WTC11 (cell line): ENCODE measurements at regions not wholly inside any gene's neighbourhood (a gene's known extent, or its start where the extent isn't known, plus 50 kb on each side); places are given as distances from the start of the nearest gene placed in this dataset.

ENCODE experiments used
- ATAC-seq: fragments of 200-7000 bp; cut with Tn5 transposase; 2 replicates; pipeline ENCODE4 v1.10.0; 2021; ENCODE audit warnings: mild to moderate bottlenecking, moderate library complexity
- CTCF ChIA-PET: fragments of 300-600 bp; sonication (Branson Sonifier 250); formaldehyde crosslinking; loops from one replicate; lab custom pipeline; 2021; ENCODE audit warnings: antibody characterized with exemption; lab: Charles Lee
- POLR2A ChIA-PET: fragments of 350-600 bp; sonication (Branson Sonifier 250); formaldehyde crosslinking; loops from one replicate; lab custom pipeline; 2021; ENCODE audit warnings: antibody characterized with exemption; lab: Charles Lee
- DNase-seq: peaks from one replicate; pipeline ENCODE4 v3.0.0; 2021; ENCODE audit warnings: low spot score
- H3K27ac Mint-ChIP-seq: 2 replicates; pipeline ENCODE4 v1.8.0; 2021; ENCODE audit warnings: mixed read lengths
- H3K27me3 Mint-ChIP-seq: 2 replicates; pipeline ENCODE4 v1.8.0; 2021; ENCODE audit warnings: low read depth, mild to moderate bottlenecking, moderate library complexity, mixed read lengths
- H3K36me3 Mint-ChIP-seq: 2 replicates; pipeline ENCODE4 v1.8.0; 2021; ENCODE audit warnings: mixed read lengths
- H3K4me1 Mint-ChIP-seq: 2 replicates; pipeline ENCODE4 v1.8.0; 2022; ENCODE audit warnings: mixed read lengths
- H3K4me3 Mint-ChIP-seq: 2 replicates; pipeline ENCODE4 v1.8.0; 2021; ENCODE audit warnings: mild to moderate bottlenecking, moderate library complexity, mixed read lengths
- H3K9me3 Mint-ChIP-seq: 2 replicates; pipeline ENCODE4 v1.8.0; 2021; ENCODE audit warnings: mixed read lengths
- CTCF ChIP-seq: fragments of 200-600 bp; IDR thresholded peaks from 2 replicates; pipeline ENCODE4 v1.8.0; 2022; ENCODE audit warnings: antibody characterized with exemption
- ELF4 ChIP-seq: sonication (generic); formaldehyde crosslinking; IDR thresholded peaks from 2 replicates; pipeline ENCODE4 v1.8.1; 2022; ENCODE audit warnings: low read depth, mild to moderate bottlenecking, moderate library complexity, missing genetic modification reagents
- EMX1 ChIP-seq: fragments of 250-450 bp; sonication (Bioruptor Pico); IDR thresholded peaks from 2 replicates; pipeline ENCODE4 v1.8.0; 2021; ENCODE audit warnings: mild to moderate bottlenecking
- ESRRA ChIP-seq: sonication (generic); formaldehyde crosslinking; IDR thresholded peaks from 2 replicates; pipeline ENCODE4 v1.8.1; 2022; ENCODE audit warnings: mild to moderate bottlenecking, missing genetic modification reagents, borderline replicate concordance
- ETV6 ChIP-seq: sonication (generic); formaldehyde crosslinking; IDR thresholded peaks from 2 replicates; pipeline ENCODE4 v1.8.1; 2022; ENCODE audit warnings: mild to moderate bottlenecking, missing genetic modification reagents
- FOXK1 ChIP-seq: sonication (generic); formaldehyde crosslinking; IDR thresholded peaks from 2 replicates; pipeline ENCODE4 v1.8.0; 2022; ENCODE audit warnings: mild to moderate bottlenecking, moderate library complexity, missing genetic modification reagents
- FOXP4 ChIP-seq: sonication (generic); formaldehyde crosslinking; IDR thresholded peaks from 2 replicates; pipeline ENCODE4 v1.8.0; 2022; ENCODE audit warnings: mild to moderate bottlenecking, missing genetic modification reagents
- JUN ChIP-seq: sonication (generic); formaldehyde crosslinking; IDR thresholded peaks from 2 replicates; pipeline ENCODE4 v1.8.0; 2023; ENCODE audit warnings: mild to moderate bottlenecking, missing genetic modification reagents
- NFATC4 ChIP-seq: fragments of 250-450 bp; sonication (Bioruptor Pico); IDR thresholded peaks from 2 replicates; pipeline ENCODE4 v1.9.0; 2021; ENCODE audit warnings: mild to moderate bottlenecking
- NR1H2 ChIP-seq: sonication (generic); formaldehyde crosslinking; IDR thresholded peaks from 2 replicates; pipeline ENCODE4 v1.9.0; 2021; ENCODE audit warnings: mild to moderate bottlenecking, moderate library complexity, missing genetic modification reagents
- NR3C1 ChIP-seq: sonication (generic); formaldehyde crosslinking; conservative IDR thresholded peaks from 2 replicates; pipeline ENCODE4 v1.8.1; 2023; ENCODE audit warnings: low read depth, mild to moderate bottlenecking, missing genetic modification reagents
- OVOL2 ChIP-seq: fragments of 250-450 bp; sonication (Bioruptor Pico); IDR thresholded peaks from 2 replicates; pipeline ENCODE4 v1.9.0; 2021; ENCODE audit warnings: mild to moderate bottlenecking, borderline replicate concordance
- PRDM15 ChIP-seq: sonication (generic); formaldehyde crosslinking; IDR thresholded peaks from 2 replicates; pipeline ENCODE4 v1.8.0; 2022; ENCODE audit warnings: missing genetic modification reagents
- PRRX2 ChIP-seq: fragments of 250-450 bp; sonication (Bioruptor Pico); IDR thresholded peaks from 2 replicates; pipeline ENCODE4 v1.8.0; 2021; ENCODE audit warnings: mild to moderate bottlenecking
- RELA ChIP-seq: sonication (generic); formaldehyde crosslinking; IDR thresholded peaks from 2 replicates; pipeline ENCODE4 v1.8.1; 2022; ENCODE audit warnings: missing genetic modification reagents, mild to moderate bottlenecking, borderline replicate concordance
- SMAD4 ChIP-seq: sonication (generic); formaldehyde crosslinking; IDR thresholded peaks from 2 replicates; pipeline ENCODE4 v1.8.0; 2022; ENCODE audit warnings: mild to moderate bottlenecking, missing genetic modification reagents
- SOX15 ChIP-seq: fragments of 250-450 bp; sonication (Bioruptor Pico); IDR thresholded peaks from 2 replicates; pipeline ENCODE4 v1.9.0; 2021; ENCODE audit warnings: mild to moderate bottlenecking
- TCF7 ChIP-seq: sonication (generic); formaldehyde crosslinking; IDR thresholded peaks from 2 replicates; pipeline ENCODE4 v1.8.0; 2022; ENCODE audit warnings: mild to moderate bottlenecking, low read depth, missing genetic modification reagents, moderate library complexity
- TP53 ChIP-seq: sonication (generic); formaldehyde crosslinking; IDR thresholded peaks from 2 replicates; pipeline ENCODE4 v1.8.1; 2023; ENCODE audit warnings: mild to moderate bottlenecking, missing genetic modification reagents
- ZNF138 ChIP-seq: sonication (generic); formaldehyde crosslinking; conservative IDR thresholded peaks from 2 replicates; pipeline ENCODE4 v1.8.1; 2022; ENCODE audit warnings: mild to moderate bottlenecking, moderate library complexity, missing genetic modification reagents
- ZNF232 ChIP-seq: sonication (generic); formaldehyde crosslinking; IDR thresholded peaks from 2 replicates; pipeline ENCODE4 v1.8.0; 2022; ENCODE audit warnings: mild to moderate bottlenecking, missing genetic modification reagents
- ZNF263 ChIP-seq: sonication (generic); formaldehyde crosslinking; IDR thresholded peaks from 2 replicates; pipeline ENCODE4 v1.8.1; 2022; ENCODE audit warnings: low read depth, mild to moderate bottlenecking, moderate library complexity, missing genetic modification reagents
- ZNF423 ChIP-seq: fragments of 250-450 bp; sonication (Bioruptor Pico); IDR thresholded peaks from 2 replicates; pipeline ENCODE4 v2.1.2; 2022; ENCODE audit warnings: mild to moderate bottlenecking, moderate library complexity
- ZSCAN18 ChIP-seq: fragments of 250-450 bp; sonication (Bioruptor Pico); IDR thresholded peaks from 2 replicates; pipeline ENCODE4 v2.1.2; 2022; ENCODE audit warnings: mild to moderate bottlenecking, moderate library complexity

- no peaks in the 10 kb centered on the region for H3K27me3 Mint-ChIP-seq
- POLR2A ChIA-PET, result no interaction called here
Measured at GRCh38 chr10:118110750-118111149, 64.0 kb upstream of the RAB11FIP2 start.

GRCh38 chr10:118108194-118109026 is 61.7 kb upstream of the RAB11FIP2 start:
- no peak for ATAC-seq

More at GRCh38 chr10:118110750-118111149, 64.0 kb upstream of the RAB11FIP2 start:
- no peak for DNase-seq
- Mint-ChIP-seq H3K4me3 (no peak overlapping the region), H3K36me3 (peaks cover 5% of the 10 kb centered on the region; the same call in 1 of the 2 replicates), H3K4me1 (peaks cover 9% of the 10 kb centered on the region), H3K9me3 (peaks cover 11% of the 10 kb centered on the region), H3K27ac (no peak overlapping the region)
- CTCF ChIA-PET, result no interaction called here
- TF ChIP-seq NFATC4 (CRISPR knock-in tag) (no peak), JUN (CRISPR knock-in tag) (no peak), ESRRA (CRISPR knock-in tag) (no peak), NR1H2 (CRISPR knock-in tag) (no peak), CTCF (no peak), ZSCAN18 (no peak), SOX15 (CRISPR knock-in tag) (no peak), RELA (CRISPR knock-in tag) (no peak), ELF4 (CRISPR knock-in tag) (no peak), ZNF423 (no peak), NR3C1 (no peak), OVOL2 (CRISPR knock-in tag) (no peak)
- no peak for ATAC-seq

GRCh38 chr10:118107541-118107940 is 60.8 kb upstream of the RAB11FIP2 start:
- ChIA-PET POLR2A (no interaction called here), CTCF (no interaction called here)
- Mint-ChIP-seq H3K9me3 (peaks cover 11% of the 10 kb centered on the region), H3K36me3 (peaks cover 5% of the 10 kb centered on the region; the same call in 1 of the 2 replicates), H3K27ac (no peak overlapping the region)
- TF ChIP-seq ZNF423 (no peak), TCF7 (CRISPR knock-in tag) (no peak), EMX1 (CRISPR knock-in tag) (no peak), JUN (CRISPR knock-in tag) (no peak), ZNF138 (CRISPR knock-in tag) (no peak), ZNF232 (CRISPR knock-in tag) (no peak), PRRX2 (no peak), FOXK1 (CRISPR knock-in tag) (no peak), TP53 (CRISPR knock-in tag) (no peak), PRDM15 (CRISPR knock-in tag) (no peak), FOXP4 (CRISPR knock-in tag) (no peak), SMAD4 (CRISPR knock-in tag) (no peak), ZNF263 (CRISPR knock-in tag) (no peak)
- TF ChIP-seq, all 79 proteins: peak for 0
- Mint-ChIP-seq H3K4me3 (no peak overlapping the region), H3K27me3 (no peaks in the 10 kb centered on the region), H3K4me1 (peaks cover 5% of the 10 kb centered on the region; the same call in 1 of the 2 replicates)
- no peak for DNase-seq
- ATAC-seq, result no peak

More at GRCh38 chr10:118108194-118109026, 61.7 kb upstream of the RAB11FIP2 start:
- H3K9me3 Mint-ChIP-seq, result peaks cover 11% of the 10 kb centered on the region
- H3K27ac Mint-ChIP-seq, result no peak overlapping the region
- no peak for DNase-seq
- TF ChIP-seq ETV6 (CRISPR knock-in tag) (no peak), TCF7 (CRISPR knock-in tag) (no peak)
- CTCF ChIA-PET, result no interaction called here
- POLR2A ChIA-PET, result no interaction called here
- no peak overlapping the region for H3K4me3 Mint-ChIP-seq
- peaks cover 5% of the 10 kb centered on the region; the same call in 1 of the 2 replicates for H3K36me3 Mint-ChIP-seq
- H3K27me3 Mint-ChIP-seq, result no peaks in the 10 kb centered on the region
- peaks cover 5% of the 10 kb centered on the region; the same call in 1 of the 2 replicates for H3K4me1 Mint-ChIP-seq
